HFFc6 (cell line): ENCODE measurements at regions not wholly inside any gene's neighbourhood (a gene's known extent, or its start where the extent isn't known, plus 50 kb on each side); places are given as distances from the start of the nearest gene placed in this dataset.

Experiments used
- DNase-seq: peaks from one replicate; pipeline ENCODE4 v3.0.0-alpha.2; 2018
- H3K27ac Mint-ChIP-seq: 2 replicates; pipeline ENCODE4 v1.8.0; 2020; ENCODE audit warnings: mild to moderate bottlenecking, mixed read lengths
- H3K27me3 Mint-ChIP-seq: 2 replicates; pipeline ENCODE4 v1.8.0; 2021; ENCODE audit warnings: mild to moderate bottlenecking, moderate library complexity, mixed read lengths; ENCODE audit not compliant: insufficient read depth
- H3K36me3 Mint-ChIP-seq: 2 replicates; pipeline ENCODE4 v1.8.0; 2021; ENCODE audit warnings: low read depth, mixed read lengths
- H3K4me1 Mint-ChIP-seq: 2 replicates; pipeline ENCODE4 v1.8.0; 2020; ENCODE audit warnings: low read depth, mixed read lengths
- H3K4me3 Mint-ChIP-seq: 2 replicates; pipeline ENCODE4 v1.8.0; 2020; ENCODE audit warnings: mild to moderate bottlenecking, moderate library complexity, mixed read lengths
- H3K9me3 Mint-ChIP-seq: 2 replicates; pipeline ENCODE4 v1.8.0; 2020; ENCODE audit warnings: mild to moderate bottlenecking, mixed read lengths
- TF ChIP-seq, protein P1 (sequence below): fragments of 200-600 bp; sonication (generic); IDR thresholded peaks from 2 replicates; pipeline ENCODE4 v1.5.0; 2021; ENCODE audit warnings: antibody characterized with exemption, mild to moderate bottlenecking

DNA sequence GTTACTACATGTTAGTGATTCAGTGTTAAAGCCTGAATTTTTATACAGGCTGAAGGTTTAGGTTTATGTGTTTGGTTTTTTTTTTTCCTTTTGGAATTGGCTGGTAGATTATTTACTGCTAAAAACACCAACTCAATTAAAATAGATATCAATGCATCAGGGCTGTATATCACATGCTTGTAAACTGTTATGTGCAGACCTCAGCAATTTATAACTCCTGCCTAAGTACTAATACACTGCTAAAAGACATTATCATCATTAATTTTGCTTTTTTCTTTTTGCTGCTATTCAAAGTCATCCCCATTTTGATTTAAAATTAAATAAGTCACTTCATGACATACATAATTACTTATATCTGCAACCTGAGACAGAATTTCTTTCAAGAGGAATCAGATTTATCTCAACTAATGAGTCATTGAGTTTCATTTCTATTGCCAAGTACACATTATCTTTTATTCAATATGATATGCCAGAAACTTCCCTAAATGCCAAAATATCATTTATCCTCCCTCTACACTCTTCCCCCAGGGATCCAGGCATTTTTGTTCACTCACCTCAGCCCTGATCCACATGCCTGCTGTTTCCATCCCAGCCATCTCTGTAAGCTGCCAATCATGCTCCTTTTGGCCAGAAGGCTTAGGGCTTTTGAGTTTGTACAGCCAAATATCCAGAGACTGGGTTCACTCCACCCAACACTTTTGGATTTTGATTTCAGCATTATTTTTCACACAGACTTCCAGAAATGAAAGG lies 98.5 kb downstream of the POLR1F start:
- no peak overlapping the region for H3K4me3 Mint-ChIP-seq
- H3K27ac Mint-ChIP-seq: no peak overlapping the region
- H3K36me3 Mint-ChIP-seq: no peaks in the 10 kb centered on the region
- TF ChIP-seq, protein P1, sequence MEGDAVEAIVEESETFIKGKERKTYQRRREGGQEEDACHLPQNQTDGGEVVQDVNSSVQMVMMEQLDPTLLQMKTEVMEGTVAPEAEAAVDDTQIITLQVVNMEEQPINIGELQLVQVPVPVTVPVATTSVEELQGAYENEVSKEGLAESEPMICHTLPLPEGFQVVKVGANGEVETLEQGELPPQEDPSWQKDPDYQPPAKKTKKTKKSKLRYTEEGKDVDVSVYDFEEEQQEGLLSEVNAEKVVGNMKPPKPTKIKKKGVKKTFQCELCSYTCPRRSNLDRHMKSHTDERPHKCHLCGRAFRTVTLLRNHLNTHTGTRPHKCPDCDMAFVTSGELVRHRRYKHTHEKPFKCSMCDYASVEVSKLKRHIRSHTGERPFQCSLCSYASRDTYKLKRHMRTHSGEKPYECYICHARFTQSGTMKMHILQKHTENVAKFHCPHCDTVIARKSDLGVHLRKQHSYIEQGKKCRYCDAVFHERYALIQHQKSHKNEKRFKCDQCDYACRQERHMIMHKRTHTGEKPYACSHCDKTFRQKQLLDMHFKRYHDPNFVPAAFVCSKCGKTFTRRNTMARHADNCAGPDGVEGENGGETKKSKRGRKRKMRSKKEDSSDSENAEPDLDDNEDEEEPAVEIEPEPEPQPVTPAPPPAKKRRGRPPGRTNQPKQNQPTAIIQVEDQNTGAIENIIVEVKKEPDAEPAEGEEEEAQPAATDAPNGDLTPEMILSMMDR: no peak
- H3K9me3 Mint-ChIP-seq: peaks cover 7% of the 10 kb centered on the region; the same call in 1 of the 2 replicates
- no peaks in the 10 kb centered on the region for H3K4me1 Mint-ChIP-seq
- no peaks in the 10 kb centered on the region for H3K27me3 Mint-ChIP-seq
- DNase-seq: no peak

DNA sequence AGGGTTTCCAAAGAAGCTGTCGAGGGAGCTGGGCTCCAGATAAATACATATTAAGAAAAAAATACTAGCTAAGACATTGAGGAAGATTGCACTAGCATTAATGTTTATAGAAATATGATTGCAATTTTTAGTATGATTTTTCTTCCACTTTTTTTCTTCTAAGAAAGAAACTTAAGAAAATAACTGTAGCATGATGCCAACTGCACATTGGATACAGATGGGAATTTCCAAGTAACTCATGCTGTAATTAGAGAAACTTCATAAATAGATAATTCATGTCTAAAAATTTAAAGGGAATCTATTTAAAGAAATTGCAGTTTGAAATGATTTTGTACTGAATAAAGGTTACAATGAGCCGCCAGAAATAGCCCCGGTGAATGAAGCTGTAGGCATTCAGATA lies 119.4 kb downstream of the POLR1F start:
- DNase-seq: no peak
- Mint-ChIP-seq H3K27me3 (no peaks in the 10 kb centered on the region), H3K9me3 (peaks cover 6% of the 10 kb centered on the region), H3K36me3 (no peaks in the 10 kb centered on the region), H3K4me1 (no peaks in the 10 kb centered on the region), H3K4me3 (no peak overlapping the region), H3K27ac (no peak overlapping the region)
- TF ChIP-seq, protein P1: no peak

DNA sequence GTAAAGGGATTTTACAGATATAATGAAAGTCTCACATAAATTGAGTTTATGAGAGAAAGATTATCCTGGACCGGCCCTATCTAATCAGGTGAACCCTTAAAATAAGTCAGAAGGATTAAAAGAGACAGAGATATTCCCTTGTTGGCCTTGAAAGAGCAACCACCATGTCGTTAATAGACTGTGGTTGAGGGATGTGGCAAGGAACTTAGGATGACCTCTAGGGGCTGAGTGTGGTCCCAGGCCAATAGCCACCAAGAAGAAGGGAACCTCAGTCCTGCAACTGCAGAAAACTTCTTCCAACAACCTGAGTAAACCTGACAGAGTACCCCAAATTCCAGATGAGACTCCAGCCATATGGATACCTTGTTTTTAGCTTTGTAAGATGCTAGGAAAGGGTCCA lies 121.5 kb downstream of the POLR1F start:
- no peak overlapping the region for H3K4me3 Mint-ChIP-seq
- H3K9me3 Mint-ChIP-seq: no peaks in the 10 kb centered on the region
- no peaks in the 10 kb centered on the region for H3K36me3 Mint-ChIP-seq
- TF ChIP-seq, protein P1: no peak
- DNase-seq: no peak
- no peaks in the 10 kb centered on the region for H3K27me3 Mint-ChIP-seq
- H3K4me1 Mint-ChIP-seq: no peaks in the 10 kb centered on the region
- no peak overlapping the region for H3K27ac Mint-ChIP-seq

DNA sequence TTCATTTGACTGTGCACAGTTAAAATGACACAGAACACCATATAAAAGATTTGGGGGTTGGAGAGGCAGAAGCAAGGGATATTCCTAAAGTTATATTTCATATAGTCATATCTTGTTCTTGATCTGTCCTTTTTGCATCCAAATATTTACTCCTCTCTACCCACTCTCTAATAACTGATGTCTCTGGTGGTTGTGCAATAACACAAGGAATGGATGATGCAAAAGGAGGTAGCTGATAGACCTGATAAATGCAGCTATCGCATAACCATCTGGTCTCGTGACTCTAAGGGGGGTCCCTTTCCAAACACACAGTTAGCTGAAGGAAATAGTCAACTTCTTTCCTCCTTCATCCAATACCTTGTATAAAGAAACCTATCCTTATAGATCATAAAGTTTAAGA lies 123.1 kb downstream of the POLR1F start:
- TF ChIP-seq, protein P1: no peak
- no peak for DNase-seq
- no peaks in the 10 kb centered on the region for H3K9me3 Mint-ChIP-seq
- H3K4me1 Mint-ChIP-seq: no peaks in the 10 kb centered on the region
- no peak overlapping the region for H3K4me3 Mint-ChIP-seq
- H3K36me3 Mint-ChIP-seq: no peaks in the 10 kb centered on the region
- H3K27me3 Mint-ChIP-seq: no peaks in the 10 kb centered on the region
- no peak overlapping the region for H3K27ac Mint-ChIP-seq

DNA sequence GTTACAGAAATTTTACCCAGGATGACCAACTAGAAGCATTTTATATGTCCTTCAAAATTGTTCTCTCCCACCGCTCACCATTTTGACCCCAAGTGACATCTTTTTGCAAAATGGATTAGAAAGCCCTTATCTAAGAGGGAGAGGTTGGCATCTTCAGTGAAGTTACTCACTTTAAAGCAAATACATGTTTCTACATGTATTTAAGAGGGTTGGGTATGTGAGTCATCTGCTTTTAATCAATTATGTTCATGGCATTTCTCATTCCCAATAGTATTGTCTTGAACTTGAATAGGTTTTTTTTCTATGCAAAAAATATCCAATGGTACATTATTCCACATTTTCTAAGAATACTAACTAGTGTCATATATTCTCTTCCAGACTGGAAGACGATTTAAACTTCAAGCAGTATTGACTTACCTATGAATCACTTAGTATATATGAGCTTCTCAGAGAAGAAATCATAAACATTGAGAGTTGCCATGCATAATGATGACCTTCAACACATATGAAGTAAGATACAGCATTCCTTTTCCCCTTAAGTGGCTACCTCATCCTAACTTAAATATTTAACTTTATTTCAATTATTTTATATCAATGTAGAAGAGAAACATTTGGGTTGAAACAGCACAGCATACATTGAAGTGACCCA lies 132.8 kb downstream of the POLR1F start:
- Mint-ChIP-seq H3K4me1 (no peaks in the 10 kb centered on the region), H3K27ac (no peak overlapping the region), H3K27me3 (no peaks in the 10 kb centered on the region), H3K36me3 (no peaks in the 10 kb centered on the region), H3K4me3 (no peak overlapping the region), H3K9me3 (no peaks in the 10 kb centered on the region)
- TF ChIP-seq, protein P1: no peak
- DNase-seq: no peak
